ENCODE measurements at regions not wholly inside any gene's neighbourhood (a gene's known extent, or its start where the extent isn't known, plus 50 kb on each side); places are given as distances from the start of the nearest gene placed in this dataset.

- no peak for TF ChIP-seq POLR2A (IDR thresholded peaks at IDR 0.05)
- TF ChIP-seq, protein P1, sequence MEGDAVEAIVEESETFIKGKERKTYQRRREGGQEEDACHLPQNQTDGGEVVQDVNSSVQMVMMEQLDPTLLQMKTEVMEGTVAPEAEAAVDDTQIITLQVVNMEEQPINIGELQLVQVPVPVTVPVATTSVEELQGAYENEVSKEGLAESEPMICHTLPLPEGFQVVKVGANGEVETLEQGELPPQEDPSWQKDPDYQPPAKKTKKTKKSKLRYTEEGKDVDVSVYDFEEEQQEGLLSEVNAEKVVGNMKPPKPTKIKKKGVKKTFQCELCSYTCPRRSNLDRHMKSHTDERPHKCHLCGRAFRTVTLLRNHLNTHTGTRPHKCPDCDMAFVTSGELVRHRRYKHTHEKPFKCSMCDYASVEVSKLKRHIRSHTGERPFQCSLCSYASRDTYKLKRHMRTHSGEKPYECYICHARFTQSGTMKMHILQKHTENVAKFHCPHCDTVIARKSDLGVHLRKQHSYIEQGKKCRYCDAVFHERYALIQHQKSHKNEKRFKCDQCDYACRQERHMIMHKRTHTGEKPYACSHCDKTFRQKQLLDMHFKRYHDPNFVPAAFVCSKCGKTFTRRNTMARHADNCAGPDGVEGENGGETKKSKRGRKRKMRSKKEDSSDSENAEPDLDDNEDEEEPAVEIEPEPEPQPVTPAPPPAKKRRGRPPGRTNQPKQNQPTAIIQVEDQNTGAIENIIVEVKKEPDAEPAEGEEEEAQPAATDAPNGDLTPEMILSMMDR (IDR thresholded peaks at IDR 0.05): no peak
Measured at GRCh38 chr12:91845365-91845764, 300.3 kb downstream of the BTG1 start.
